ENCODE measurements at regions not wholly inside any gene's neighbourhood (a gene's known extent, or its start where the extent isn't known, plus 50 kb on each side); places are given as distances from the start of the nearest gene placed in this dataset.

- intact Hi-C loops (cut with micrococcal nuclease): no loop called here
- H3K27ac Mint-ChIP-seq: no peak overlapping the region
- no peak for DNase-seq (ENCODE audit: low spot score)
- H3K27me3 Mint-ChIP-seq (ENCODE audit: low read depth): no peaks in the 10 kb centered on the region
- H3K36me3 Mint-ChIP-seq (ENCODE audit: low read depth): no peaks in the 10 kb centered on the region
- H3K4me1 Mint-ChIP-seq (ENCODE audit: low read depth): no peaks in the 10 kb centered on the region
- H3K9me3 Mint-ChIP-seq: no peaks in the 10 kb centered on the region
- no peak overlapping the region for H3K4me3 Mint-ChIP-seq (ENCODE audit: low read depth)
Measured at GRCh38 chr2:238701341-238702206, 146.3 kb upstream of the TWIST2 start.

- no peaks in the 10 kb centered on the region for H3K4me1 Mint-ChIP-seq (ENCODE audit: low read depth)
- H3K27me3 Mint-ChIP-seq (ENCODE audit: low read depth): no peaks in the 10 kb centered on the region
- DNase-seq (ENCODE audit: low spot score): no peak
- H3K9me3 Mint-ChIP-seq: no peaks in the 10 kb centered on the region
- H3K27ac Mint-ChIP-seq: no peak overlapping the region
- H3K4me3 Mint-ChIP-seq (ENCODE audit: low read depth): no peak overlapping the region
- intact Hi-C loops (cut with micrococcal nuclease): no loop called here
- H3K36me3 Mint-ChIP-seq (ENCODE audit: low read depth): no peaks in the 10 kb centered on the region
Measured at GRCh38 chr2:238702276-238703052, 145.4 kb upstream of the TWIST2 start.

DNA sequence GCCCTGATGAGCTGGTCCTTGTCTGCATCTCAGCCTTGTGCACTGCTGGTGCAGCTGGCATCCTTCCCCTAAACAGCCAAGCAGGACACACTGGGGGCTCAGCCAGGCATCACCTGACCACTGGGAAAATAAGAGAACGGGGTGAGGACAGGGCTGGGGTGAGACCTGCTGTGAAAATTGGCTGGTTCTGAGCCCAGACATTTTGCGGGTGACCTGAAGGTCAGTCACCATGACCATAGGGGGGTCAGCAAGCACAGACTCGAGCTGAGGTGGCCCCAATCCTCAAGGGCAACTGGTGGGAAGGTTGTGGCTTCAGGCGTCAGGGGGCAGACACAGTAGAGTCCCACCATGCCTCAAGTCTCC lies 144.9 kb upstream of the TWIST2 start:
- Mint-ChIP-seq H3K9me3 (no peaks in the 10 kb centered on the region), H3K27me3 (ENCODE audit: low read depth) (no peaks in the 10 kb centered on the region), H3K4me1 (ENCODE audit: low read depth) (no peaks in the 10 kb centered on the region), H3K4me3 (ENCODE audit: low read depth) (no peak overlapping the region), H3K36me3 (ENCODE audit: low read depth) (no peaks in the 10 kb centered on the region), H3K27ac (no peak overlapping the region)
- intact Hi-C loops (cut with micrococcal nuclease): no loop called here
- DNase-seq (ENCODE audit: low spot score): no peak

DNA sequence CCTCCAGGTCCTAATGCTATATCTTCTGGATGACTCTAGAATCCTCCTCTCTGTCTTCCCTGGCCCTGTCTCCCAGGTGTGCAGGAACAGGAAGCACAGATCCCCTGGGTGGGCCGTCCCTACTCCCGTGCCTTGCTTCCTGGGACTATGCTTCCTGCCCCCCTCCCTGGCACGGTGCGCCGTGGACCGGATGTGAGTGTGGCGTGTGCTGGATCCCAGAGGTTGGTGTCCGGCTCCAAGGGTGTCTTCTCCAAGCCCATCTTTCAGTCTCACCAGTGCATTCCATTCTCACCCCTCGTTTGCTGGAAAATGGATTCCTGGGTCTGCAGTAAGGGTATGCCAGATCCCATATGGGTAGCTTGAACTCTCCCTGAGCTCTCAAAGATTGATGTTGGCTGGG lies 144.4 kb upstream of the TWIST2 start:
- intact Hi-C loops (cut with micrococcal nuclease): no loop called here
- no peaks in the 10 kb centered on the region for H3K4me1 Mint-ChIP-seq (ENCODE audit: low read depth)
- H3K9me3 Mint-ChIP-seq: no peaks in the 10 kb centered on the region
- H3K4me3 Mint-ChIP-seq (ENCODE audit: low read depth): no peak overlapping the region
- H3K27ac Mint-ChIP-seq: no peak overlapping the region
- peaks cover 2% of the 10 kb centered on the region for H3K27me3 Mint-ChIP-seq (ENCODE audit: low read depth)
- no peaks in the 10 kb centered on the region for H3K36me3 Mint-ChIP-seq (ENCODE audit: low read depth)
- no peak for DNase-seq (ENCODE audit: low spot score)

GRCh38 chr2:238704471-238705225 lies 143.2 kb upstream of the TWIST2 start:
- no peaks in the 10 kb centered on the region for H3K36me3 Mint-ChIP-seq (ENCODE audit: low read depth)
- H3K9me3 Mint-ChIP-seq: no peaks in the 10 kb centered on the region
- intact Hi-C loops (cut with micrococcal nuclease): no loop called here
- DNase-seq (ENCODE audit: low spot score): no peak
- H3K4me1 Mint-ChIP-seq (ENCODE audit: low read depth): no peaks in the 10 kb centered on the region
- no peak overlapping the region for H3K27ac Mint-ChIP-seq
- no peak overlapping the region for H3K4me3 Mint-ChIP-seq (ENCODE audit: low read depth)
- H3K27me3 Mint-ChIP-seq (ENCODE audit: low read depth): peaks cover 7% of the 10 kb centered on the region

DNA sequence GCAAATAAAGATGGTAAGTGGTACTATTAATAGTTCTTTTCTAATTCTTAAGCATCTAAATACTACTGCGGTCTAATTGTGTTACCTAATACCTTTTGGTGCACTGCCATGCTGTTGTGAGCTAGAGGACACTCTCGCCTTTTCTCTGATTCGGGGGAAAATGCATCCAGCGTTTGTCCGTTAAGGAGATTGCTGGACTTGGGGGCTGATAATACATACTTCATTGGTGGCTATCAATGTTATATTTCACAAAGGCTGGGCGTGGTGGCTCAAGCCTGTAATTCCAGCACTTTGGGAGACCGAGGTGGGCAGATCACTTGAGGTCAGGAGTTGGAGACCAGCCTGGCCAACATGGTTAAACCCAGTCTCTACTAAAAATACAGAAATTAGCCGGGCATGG lies 141.7 kb upstream of the TWIST2 start:
- H3K4me1 Mint-ChIP-seq (ENCODE audit: low read depth): no peaks in the 10 kb centered on the region
- H3K9me3 Mint-ChIP-seq: no peaks in the 10 kb centered on the region
- no peak overlapping the region for H3K4me3 Mint-ChIP-seq (ENCODE audit: low read depth)
- DNase-seq (ENCODE audit: low spot score): no peak
- peaks cover 7% of the 10 kb centered on the region for H3K27me3 Mint-ChIP-seq (ENCODE audit: low read depth)
- intact Hi-C loops (cut with micrococcal nuclease): no loop called here
- no peaks in the 10 kb centered on the region for H3K36me3 Mint-ChIP-seq (ENCODE audit: low read depth)
- no peak overlapping the region for H3K27ac Mint-ChIP-seq

DNA sequence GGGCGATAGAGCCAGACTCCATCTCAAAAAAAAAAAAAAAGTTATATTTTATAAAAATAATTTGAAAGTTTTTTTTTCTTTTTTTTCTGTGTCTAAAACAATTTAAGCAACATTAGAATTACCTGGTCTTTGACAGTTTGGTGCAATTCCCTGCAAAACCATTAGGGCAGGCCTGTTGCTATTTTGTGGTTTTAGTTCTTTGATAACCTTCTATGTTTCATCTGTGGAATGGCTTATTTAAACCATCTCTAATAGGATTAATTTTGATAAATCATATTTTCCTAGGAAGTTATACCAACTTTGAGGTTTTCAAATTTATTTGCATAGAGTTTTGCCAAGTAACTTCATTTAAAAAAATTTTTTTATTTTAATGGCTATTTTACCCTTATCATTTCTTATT lies 141.2 kb upstream of the TWIST2 start:
- Mint-ChIP-seq H3K9me3 (no peaks in the 10 kb centered on the region), H3K4me3 (ENCODE audit: low read depth) (no peak overlapping the region), H3K27me3 (ENCODE audit: low read depth) (peaks cover 7% of the 10 kb centered on the region), H3K27ac (no peak overlapping the region), H3K4me1 (ENCODE audit: low read depth) (no peaks in the 10 kb centered on the region), H3K36me3 (ENCODE audit: low read depth) (no peaks in the 10 kb centered on the region)
- intact Hi-C loops (cut with micrococcal nuclease): no loop called here
- no peak for DNase-seq (ENCODE audit: low spot score)

- Mint-ChIP-seq H3K27me3 (ENCODE audit: low read depth) (peaks cover 7% of the 10 kb centered on the region), H3K9me3 (no peaks in the 10 kb centered on the region), H3K4me1 (ENCODE audit: low read depth) (no peaks in the 10 kb centered on the region), H3K36me3 (ENCODE audit: low read depth) (no peaks in the 10 kb centered on the region), H3K27ac (no peak overlapping the region), H3K4me3 (ENCODE audit: low read depth) (no peak overlapping the region)
- intact Hi-C loops (cut with micrococcal nuclease): no loop called here
- DNase-seq (ENCODE audit: low spot score): no peak
Measured at GRCh38 chr2:238709325-238710025, 138.4 kb upstream of the TWIST2 start.

DNA sequence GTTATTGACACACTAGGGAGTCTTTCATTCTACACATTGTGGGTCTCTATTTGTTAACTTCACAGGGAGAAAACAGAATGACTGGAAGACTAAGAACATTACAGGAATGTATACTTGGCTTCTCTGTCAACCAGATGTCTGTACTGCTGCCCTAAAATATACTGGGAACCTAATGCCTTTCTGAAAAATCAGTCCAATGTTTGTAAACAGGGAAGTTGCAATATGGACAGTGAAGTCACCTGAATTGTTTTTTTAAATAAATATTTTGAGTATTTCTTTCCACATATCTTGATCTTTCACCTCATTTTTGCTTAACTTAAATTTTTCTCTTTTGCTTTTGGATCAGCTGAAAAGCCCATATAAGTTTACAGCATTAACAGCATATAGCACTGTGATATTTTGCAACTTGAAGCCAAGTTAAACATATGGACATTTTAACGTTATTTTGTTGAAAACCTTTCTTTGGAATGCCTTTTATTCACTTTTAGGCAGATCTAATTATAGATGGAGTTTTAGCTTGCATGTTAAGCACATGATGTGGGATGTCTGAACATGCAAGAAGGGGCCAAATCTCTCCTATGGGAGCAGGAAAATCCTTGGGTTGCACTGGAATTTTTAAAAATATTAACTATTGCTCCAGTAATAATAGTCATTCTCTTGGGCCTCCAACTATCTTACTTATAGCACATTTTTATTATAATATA lies 137.7 kb upstream of the TWIST2 start:
- Mint-ChIP-seq H3K36me3 (ENCODE audit: low read depth) (no peaks in the 10 kb centered on the region), H3K4me1 (ENCODE audit: low read depth) (no peaks in the 10 kb centered on the region), H3K4me3 (ENCODE audit: low read depth) (no peak overlapping the region), H3K27ac (no peak overlapping the region), H3K9me3 (no peaks in the 10 kb centered on the region), H3K27me3 (ENCODE audit: low read depth) (peaks cover 7% of the 10 kb centered on the region)
- intact Hi-C loops (cut with micrococcal nuclease): no loop called here
- DNase-seq (ENCODE audit: low spot score): no peak

- Mint-ChIP-seq H3K4me1 (ENCODE audit: low read depth) (no peaks in the 10 kb centered on the region), H3K9me3 (no peaks in the 10 kb centered on the region), H3K36me3 (ENCODE audit: low read depth) (no peaks in the 10 kb centered on the region), H3K4me3 (ENCODE audit: low read depth) (no peak overlapping the region), H3K27ac (no peak overlapping the region), H3K27me3 (ENCODE audit: low read depth) (peaks cover 8% of the 10 kb centered on the region)
- intact Hi-C loops (cut with micrococcal nuclease): no loop called here
- no peak for DNase-seq (ENCODE audit: low spot score)
Measured at GRCh38 chr2:238710787-238711186, 137.1 kb upstream of the TWIST2 start.

GRCh38 chr2:238711346-238711745 lies 136.5 kb upstream of the TWIST2 start:
- Mint-ChIP-seq H3K27me3 (ENCODE audit: low read depth) (peaks cover 9% of the 10 kb centered on the region), H3K9me3 (no peaks in the 10 kb centered on the region)
- DNase-seq (ENCODE audit: low spot score): no peak

DNA sequence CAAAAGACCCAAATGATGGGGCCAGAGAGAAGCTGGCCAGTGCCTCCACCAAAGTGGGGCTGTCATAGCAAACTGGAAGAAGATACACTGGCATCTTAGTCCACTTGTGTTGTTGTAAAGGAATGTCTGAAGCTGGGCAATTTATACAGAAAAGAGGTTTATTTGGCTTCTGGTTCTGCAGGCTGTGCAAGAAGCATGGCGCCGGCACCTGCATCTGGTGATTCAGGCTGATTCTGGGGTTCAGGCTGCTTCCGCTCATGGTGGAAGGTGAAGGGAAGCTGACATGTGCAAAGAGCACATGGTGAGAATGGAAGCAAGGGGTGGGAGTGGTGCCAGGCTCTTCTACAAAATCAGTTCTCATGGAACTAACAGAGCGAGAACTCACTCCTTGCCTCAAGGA lies 135.9 kb upstream of the TWIST2 start:
- peaks cover 9% of the 10 kb centered on the region for H3K27me3 Mint-ChIP-seq (ENCODE audit: low read depth)
- intact Hi-C loops (cut with micrococcal nuclease): no loop called here
- H3K36me3 Mint-ChIP-seq (ENCODE audit: low read depth): no peaks in the 10 kb centered on the region
- H3K9me3 Mint-ChIP-seq: no peaks in the 10 kb centered on the region
- H3K27ac Mint-ChIP-seq: no peak overlapping the region
- no peak for DNase-seq (ENCODE audit: low spot score)
- no peaks in the 10 kb centered on the region for H3K4me1 Mint-ChIP-seq (ENCODE audit: low read depth)
- no peak overlapping the region for H3K4me3 Mint-ChIP-seq (ENCODE audit: low read depth)

More at GRCh38 chr2:238711346-238711745, 136.5 kb upstream of the TWIST2 start:
- Mint-ChIP-seq H3K4me1 (ENCODE audit: low read depth) (no peaks in the 10 kb centered on the region), H3K36me3 (ENCODE audit: low read depth) (no peaks in the 10 kb centered on the region), H3K27ac (no peak overlapping the region), H3K4me3 (ENCODE audit: low read depth) (no peak overlapping the region)
- intact Hi-C loops (cut with micrococcal nuclease): no loop called here

Measured in activated T-helper 2 cell treated with anti-CD3 and anti-CD28 coated beads, Interferon-gamma antibody, Interleukin-2, Interleukin-4, amounts not matched to agents 10 μg/mL and 5 μg/mL and 100 μg/mL, durations not matched to agents 14 hours and 24 hours and 36 hours (primary cell).